ENCODE measurements at regions not wholly inside any gene's neighbourhood (a gene's known extent, or its start where the extent isn't known, plus 50 kb on each side); places are given as distances from the start of the nearest gene placed in this dataset.

DNA sequence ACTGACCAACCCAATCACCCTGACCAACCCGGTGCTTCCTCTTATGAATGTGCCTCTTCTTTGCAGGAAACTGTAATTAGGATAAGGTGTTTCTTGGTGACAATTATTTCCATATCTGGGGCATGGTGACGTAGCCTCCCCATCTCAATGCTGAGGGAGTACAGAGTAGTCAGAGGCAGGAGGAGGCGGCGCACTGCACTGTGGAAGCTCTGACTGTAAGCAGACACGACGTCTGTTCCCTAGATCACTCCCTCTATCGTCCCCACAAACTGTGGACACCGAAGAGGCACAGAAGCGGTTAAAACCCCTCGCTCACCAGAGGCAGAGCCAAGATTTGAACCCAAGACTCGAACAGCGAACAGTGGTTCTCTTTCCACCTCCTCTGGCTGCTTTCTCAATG is 231.0 kb upstream of the IGF1R start:
- Histone ChIP-seq H3K36me3 (ENCODE audit: control insufficient read depth in 2 of 2, extremely low read depth in 1 of 2, insufficient read depth in 2 of 2, low read length in 2 of 2) (no peaks in the 10 kb centered on the region), H3K27ac (ENCODE audit: insufficient read depth, low read depth, low read length) (no peak overlapping the region), H3K4me2 (ENCODE audit: insufficient read depth, low read length) (no peak overlapping the region), H3K27me3 (ENCODE audit: control insufficient read depth in 2 of 2, insufficient read depth in 2 of 2, low read length in 2 of 2) (peaks cover 6 to 15% of the 10 kb centered on the region in 2 experiments), H3K4me3 (replicated peaks in 1 of 3; ENCODE audit: insufficient read depth in 1 of 3, low read depth in 1 of 3, low read length in 3 of 3) (no peak overlapping the region), H3K79me2 (ENCODE audit: control insufficient read depth, insufficient read depth, low read length) (no peaks in the 10 kb centered on the region), H4K20me1 (replicated peaks; ENCODE audit: control insufficient read depth, extremely low read depth, insufficient read depth, low read length) (no peaks in the 10 kb centered on the region), H3K9ac (replicated peaks; ENCODE audit: extremely low read depth, insufficient read depth, low read length) (no peak overlapping the region), H3K9me1 (replicated peaks; ENCODE audit: control insufficient read depth, extremely low read depth, insufficient read depth, low read length) (no peaks in the 10 kb centered on the region), H3K9me3 (replicated peaks; ENCODE audit: control insufficient read depth, insufficient read depth, low read length) (no peaks in the 10 kb centered on the region), H3K4me1 (ENCODE audit: control insufficient read depth, extremely low read depth, insufficient read depth, low read length) (no peaks in the 10 kb centered on the region), H2AFZ (ENCODE audit: low read depth, low read length) (no peak overlapping the region)
- no peak for DNase-seq (ENCODE audit: low read depth, low spot score)
- TF ChIP-seq FOS (IDR thresholded peaks at IDR 0.05; ENCODE audit: borderline replicate concordance, insufficient read depth, low read length) (no peak), GATA2 (IDR thresholded peaks at IDR 0.05; ENCODE audit: insufficient read depth, insufficient read length, low read depth, low read length) (no peak), JUN (IDR thresholded peaks at IDR 0.05; ENCODE audit: borderline replicate concordance, insufficient read depth, insufficient read length, low read depth) (no peak), EZH2 (IDR thresholded peaks at IDR 0.05; ENCODE audit: borderline replicate concordance, low read depth, low read length, severe bottlenecking) (no peak), POLR2AphosphoS5 (IDR thresholded peaks at IDR 0.05; ENCODE audit: insufficient read depth, low read depth, low read length) (no peak), MYC (IDR thresholded peaks at IDR 0.05; ENCODE audit: low read depth, low read length) (no peak), POLR2A (IDR thresholded peaks at IDR 0.05; ENCODE audit: low read depth, low read length) (no peak)
- TF ChIP-seq, protein P1, sequence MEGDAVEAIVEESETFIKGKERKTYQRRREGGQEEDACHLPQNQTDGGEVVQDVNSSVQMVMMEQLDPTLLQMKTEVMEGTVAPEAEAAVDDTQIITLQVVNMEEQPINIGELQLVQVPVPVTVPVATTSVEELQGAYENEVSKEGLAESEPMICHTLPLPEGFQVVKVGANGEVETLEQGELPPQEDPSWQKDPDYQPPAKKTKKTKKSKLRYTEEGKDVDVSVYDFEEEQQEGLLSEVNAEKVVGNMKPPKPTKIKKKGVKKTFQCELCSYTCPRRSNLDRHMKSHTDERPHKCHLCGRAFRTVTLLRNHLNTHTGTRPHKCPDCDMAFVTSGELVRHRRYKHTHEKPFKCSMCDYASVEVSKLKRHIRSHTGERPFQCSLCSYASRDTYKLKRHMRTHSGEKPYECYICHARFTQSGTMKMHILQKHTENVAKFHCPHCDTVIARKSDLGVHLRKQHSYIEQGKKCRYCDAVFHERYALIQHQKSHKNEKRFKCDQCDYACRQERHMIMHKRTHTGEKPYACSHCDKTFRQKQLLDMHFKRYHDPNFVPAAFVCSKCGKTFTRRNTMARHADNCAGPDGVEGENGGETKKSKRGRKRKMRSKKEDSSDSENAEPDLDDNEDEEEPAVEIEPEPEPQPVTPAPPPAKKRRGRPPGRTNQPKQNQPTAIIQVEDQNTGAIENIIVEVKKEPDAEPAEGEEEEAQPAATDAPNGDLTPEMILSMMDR (IDR thresholded peaks at IDR 0.05; ENCODE audit: extremely low read depth in 1 of 2, insufficient read depth in 1 of 2, low read depth in 1 of 2, low read length in 2 of 2): no peak
- TF ChIP-seq, protein P2, sequence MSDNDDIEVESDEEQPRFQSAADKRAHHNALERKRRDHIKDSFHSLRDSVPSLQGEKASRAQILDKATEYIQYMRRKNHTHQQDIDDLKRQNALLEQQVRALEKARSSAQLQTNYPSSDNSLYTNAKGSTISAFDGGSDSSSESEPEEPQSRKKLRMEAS (IDR thresholded peaks at IDR 0.05; ENCODE audit: insufficient read depth, insufficient read length): no peak
- BruUV-seq (replicated peaks): no TSS peak
- intact Hi-C loops (cut with micrococcal nuclease) (no loop called here), dilution Hi-C loops (cut with MboI; ENCODE audit: extremely low pct_ligation_motif_present, low sequenced_read_pairs) (no loop called here)
- ChIA-PET POLR2A (no interaction called here), CTCF (no interaction called here)
- FAIRE-seq: no peak
